Breast epithelium (tissue), 3 donors: ENCODE measurements at regions not wholly inside any gene's neighbourhood (a gene's known extent, or its start where the extent isn't known, plus 50 kb on each side); places are given as distances from the start of the nearest gene placed in this dataset.

Experiments used
- CTCF ChIP-seq, 3 donors: fragments of 450-650 bp; IDR thresholded peaks; one replicate each; pipeline ENCODE4 v1.5.1; 2016 to 2017; ENCODE audit warnings: antibody characterized with exemption in 3 of 3, mild to moderate bottlenecking in 3 of 3, moderate library complexity in 3 of 3
- POLR2AphosphoS5 ChIP-seq, 3 donors: sonication (generic); formaldehyde crosslinking; IDR thresholded peaks; one replicate each; pipeline ENCODE4 v1.6.1; 2017; ENCODE audit warnings: antibody characterized with exemption in 3 of 3

GRCh38 chr10:3408603-3409365 is 236.2 kb upstream of the PITRM1 start:
- no peak for TF ChIP-seq CTCF (IDR thresholded peaks at IDR 0.05)
- TF ChIP-seq POLR2AphosphoS5 (IDR thresholded peaks at IDR 0.05): no peak
